ENCODE measurements at regions not wholly inside any gene's neighbourhood (a gene's known extent, or its start where the extent isn't known, plus 50 kb on each side); places are given as distances from the start of the nearest gene placed in this dataset.

- no peak for TF ChIP-seq CTCF (IDR thresholded peaks at IDR 0.05; ENCODE audit: low read depth, low read length, missing input control)
- no peak for TF ChIP-seq TAF1 (conservative IDR thresholded peaks at IDR 0.05)
- no peak for TF ChIP-seq REST (IDR thresholded peaks at IDR 0.05)
- TF ChIP-seq GABPA (IDR thresholded peaks at IDR 0.05 in 1 of 2, conservative IDR thresholded peaks at IDR 0.05 in 1 of 2) = no peak
- no peak for TF ChIP-seq ATF3 (IDR thresholded peaks at IDR 0.05)
- TF ChIP-seq YY1 (IDR thresholded peaks at IDR 0.05) = no peak
Observed at GRCh38 chr14:71359823-71360222, 452.6 kb downstream of the PCNX1 start.
